WTC11 (cell line): ENCODE measurements at regions not wholly inside any gene's neighbourhood (a gene's known extent, or its start where the extent isn't known, plus 50 kb on each side); places are given as distances from the start of the nearest gene placed in this dataset.

Experiments used
- ATF1 ChIP-seq: sonication (generic); formaldehyde crosslinking; IDR thresholded peaks from 2 replicates; pipeline ENCODE4 v1.8.1; 2023; ENCODE audit warnings: mild to moderate bottlenecking, moderate library complexity, missing genetic modification reagents
- CREB1 ChIP-seq: sonication (generic); formaldehyde crosslinking; IDR thresholded peaks from 2 replicates; pipeline ENCODE4 v1.8.0; 2023; ENCODE audit warnings: mild to moderate bottlenecking, missing genetic modification reagents
- CTCF ChIP-seq: fragments of 200-600 bp; IDR thresholded peaks from 2 replicates; pipeline ENCODE4 v1.8.0; 2022; ENCODE audit warnings: antibody characterized with exemption
- E2F1 ChIP-seq: sonication (generic); formaldehyde crosslinking; IDR thresholded peaks from 2 replicates; pipeline ENCODE4 v1.8.0; 2022; ENCODE audit warnings: mild to moderate bottlenecking, missing genetic modification reagents
- HMGXB4 ChIP-seq: sonication (generic); formaldehyde crosslinking; IDR thresholded peaks from 2 replicates; pipeline ENCODE4 v1.8.1; 2023; ENCODE audit warnings: mild to moderate bottlenecking, moderate library complexity, missing genetic modification reagents
- MYBL2 ChIP-seq: sonication (generic); formaldehyde crosslinking; IDR thresholded peaks from 2 replicates; pipeline ENCODE4 v1.8.1; 2023; ENCODE audit warnings: mild to moderate bottlenecking, moderate library complexity, missing genetic modification reagents

GRCh38 chr7:41053820-41054219 is 649.1 kb downstream of the INHBA start:
- TF ChIP-seq E2F1 (CRISPR knock-in tag) (no peak), CREB1 (CRISPR knock-in tag) (no peak), CTCF (no peak), ATF1 (no peak), MYBL2 (CRISPR knock-in tag) (no peak), HMGXB4 (no peak)
